ENCODE measurements at regions not wholly inside any gene's neighbourhood (a gene's known extent, or its start where the extent isn't known, plus 50 kb on each side); places are given as distances from the start of the nearest gene placed in this dataset.
A peak's percentile ranks its signal among the peaks of the same experiment; 100 is the strongest.
"Not testable (repeated sequence)": the region's sequence is repeated elsewhere in the genome, so short reads cannot be mapped to it uniquely, and the experiment has no call there.

GRCh38 chr5:127192836-127193338 lies 97.7 kb upstream of the MEGF10 start:
- Histone ChIP-seq H3K4me1 (ENCODE audit: low read depth, poor library complexity, severe bottlenecking) (no peaks in the 10 kb centered on the region), H3K36me3 (ENCODE audit: insufficient read depth) (no peaks in the 10 kb centered on the region), H3K4me2 (no peak overlapping the region), H3K27me3 (ENCODE audit: insufficient read depth, low read depth) (no peaks in the 10 kb centered on the region), H4K20me1 (ENCODE audit: insufficient read depth) (no peaks in the 10 kb centered on the region), H3K79me2 (ENCODE audit: insufficient read depth, low read depth) (no peaks in the 10 kb centered on the region), H3K4me3 (IDR thresholded peaks at IDR 0.05; ENCODE audit: insufficient read depth, low read depth, low read length) (no peak overlapping the region), H2AFZ (ENCODE audit: low read depth) (no peak overlapping the region), H3K27ac (no peak overlapping the region), H3K9ac (no peak overlapping the region)
- no peak for TF ChIP-seq CTCF (conservative IDR thresholded peaks at IDR 0.05; ENCODE audit: low read depth, low read length)

- H3K9ac ChIP-seq: no peak overlapping the region
- H3K27me3 ChIP-seq (ENCODE audit: insufficient read depth, low read depth): no peaks in the 10 kb centered on the region
- H3K36me3 ChIP-seq (ENCODE audit: insufficient read depth): no peaks in the 10 kb centered on the region
- H3K27ac ChIP-seq: no peak overlapping the region
- H3K79me2 ChIP-seq (ENCODE audit: insufficient read depth, low read depth): no peaks in the 10 kb centered on the region
- no peak overlapping the region for H3K4me3 ChIP-seq (IDR thresholded peaks at IDR 0.05; ENCODE audit: insufficient read depth, low read depth, low read length)
- no peak overlapping the region for H3K4me2 ChIP-seq
- H3K4me1 ChIP-seq (ENCODE audit: low read depth, poor library complexity, severe bottlenecking): no peaks in the 10 kb centered on the region
- H2AFZ ChIP-seq (ENCODE audit: low read depth): no peak overlapping the region
- TF ChIP-seq CTCF (conservative IDR thresholded peaks at IDR 0.05; ENCODE audit: low read depth, low read length): no peak
- H4K20me1 ChIP-seq (ENCODE audit: insufficient read depth): no peaks in the 10 kb centered on the region
Measured at GRCh38 chr5:127196042-127196441, 94.6 kb upstream of the MEGF10 start.

- not testable (repeated sequence) for H3K9ac ChIP-seq
Measured at GRCh38 chr5:127197402-127198167, 93.0 kb upstream of the MEGF10 start.

GRCh38 chr5:127202738-127203137 lies 87.9 kb upstream of the MEGF10 start:
- H3K9ac ChIP-seq; H2AFZ ChIP-seq (ENCODE audit: low read depth); H3K4me2 ChIP-seq; H4K20me1 ChIP-seq (ENCODE audit: insufficient read depth); H3K79me2 ChIP-seq (ENCODE audit: insufficient read depth, low read depth); H3K27ac ChIP-seq; H3K4me3 ChIP-seq (IDR thresholded peaks at IDR 0.05; ENCODE audit: insufficient read depth, low read depth, low read length); H3K36me3 ChIP-seq (ENCODE audit: insufficient read depth); H3K27me3 ChIP-seq (ENCODE audit: insufficient read depth, low read depth): not testable (repeated sequence)
- peaks cover 15% of the 10 kb centered on the region for H3K4me1 ChIP-seq (ENCODE audit: low read depth, poor library complexity, severe bottlenecking)

More at GRCh38 chr5:127197402-127198167, 93.0 kb upstream of the MEGF10 start:
- H3K27ac ChIP-seq; H3K4me3 ChIP-seq (IDR thresholded peaks at IDR 0.05; ENCODE audit: insufficient read depth, low read depth, low read length); H3K4me1 ChIP-seq (ENCODE audit: low read depth, poor library complexity, severe bottlenecking); H3K79me2 ChIP-seq (ENCODE audit: insufficient read depth, low read depth); H2AFZ ChIP-seq (ENCODE audit: low read depth); H4K20me1 ChIP-seq (ENCODE audit: insufficient read depth); H3K36me3 ChIP-seq (ENCODE audit: insufficient read depth); H3K4me2 ChIP-seq; H3K27me3 ChIP-seq (ENCODE audit: insufficient read depth, low read depth): not testable (repeated sequence)

GRCh38 chr5:127203818-127204217 lies 86.8 kb upstream of the MEGF10 start:
- Histone ChIP-seq H3K79me2 (ENCODE audit: insufficient read depth, low read depth) (no peaks in the 10 kb centered on the region), H3K9ac (no peak overlapping the region), H3K27ac (no peak overlapping the region), H3K4me2 (peak overlapping the region; percentile 43), H3K4me1 (ENCODE audit: low read depth, poor library complexity, severe bottlenecking) (peaks cover 15% of the 10 kb centered on the region), H3K4me3 (IDR thresholded peaks at IDR 0.05; ENCODE audit: insufficient read depth, low read depth, low read length) (no peak overlapping the region), H4K20me1 (ENCODE audit: insufficient read depth) (no peaks in the 10 kb centered on the region), H3K36me3 (ENCODE audit: insufficient read depth) (no peaks in the 10 kb centered on the region), H2AFZ (ENCODE audit: low read depth) (no peak overlapping the region), H3K27me3 (ENCODE audit: insufficient read depth, low read depth) (no peaks in the 10 kb centered on the region)
- TF ChIP-seq CTCF (conservative IDR thresholded peaks at IDR 0.05; ENCODE audit: low read depth, low read length): no peak
